OCI-LY1 (cell line): ENCODE measurements at regions not wholly inside any gene's neighbourhood (a gene's known extent, or its start where the extent isn't known, plus 50 kb on each side); places are given as distances from the start of the nearest gene placed in this dataset.

ENCODE experiments used
- H2AFZ ChIP-seq: fragments of 200-600 bp; sonication (generic), shearing (Covaris generic); 2 replicates; pipeline ENCODE4 v1.6.0; 2014; ENCODE audit warnings: antibody characterized with exemption, mild to moderate bottlenecking, low read length
- H3F3A ChIP-seq: fragments of 200-600 bp; sonication (generic), shearing (Covaris generic); 2 replicates; pipeline ENCODE4 v1.6.0; 2014; ENCODE audit warnings: mild to moderate bottlenecking, antibody characterized with exemption, low read length, moderate library complexity; ENCODE audit not compliant: insufficient read depth
- H3K27ac ChIP-seq: fragments of 200-600 bp; sonication (generic); 2 replicates; pipeline ENCODE4 v1.5.1; 2014; ENCODE audit warnings: low read length, mixed run types, mild to moderate bottlenecking, low read depth; ENCODE audit not compliant: poor library complexity, severe bottlenecking
- H3K27me3 ChIP-seq: fragments of 200-600 bp; sonication (generic); 2 replicates; pipeline ENCODE4 v1.6.0; 2014; ENCODE audit warnings: antibody characterized with exemption, mild to moderate bottlenecking, low read length, moderate library complexity; ENCODE audit not compliant: insufficient read depth
- H3K36me3 ChIP-seq: fragments of 200-600 bp; sonication (generic); 2 replicates; pipeline ENCODE4 v1.6.1; 2014; ENCODE audit warnings: mild to moderate bottlenecking, antibody characterized with exemption, low read length, moderate library complexity, mixed read lengths; ENCODE audit not compliant: insufficient read depth
- H3K4me1 ChIP-seq: fragments of 200-600 bp; sonication (generic); 2 replicates; pipeline ENCODE4 v1.5.1; 2014; ENCODE audit warnings: mild to moderate bottlenecking, low read length, moderate library complexity; ENCODE audit not compliant: insufficient read depth, severe bottlenecking
- H3K4me2 ChIP-seq: fragments of 200-600 bp; sonication (generic), shearing (Covaris generic); 2 replicates; pipeline ENCODE4 v1.6.1; 2014; ENCODE audit warnings: low read length
- H3K4me3 ChIP-seq: fragments of 200-600 bp; sonication (generic); 2 replicates; pipeline ENCODE4 v1.5.1; 2014; ENCODE audit warnings: low read length, low read depth, mild to moderate bottlenecking, mixed read lengths; ENCODE audit not compliant: poor library complexity, severe bottlenecking
- H3K79me2 ChIP-seq: fragments of 200-600 bp; shearing (Covaris generic); 2 replicates; pipeline ENCODE4 v1.6.1; 2016; ENCODE audit warnings: mixed run types, low read length, mixed read lengths; ENCODE audit not compliant: insufficient read depth
- H3K9ac ChIP-seq: fragments of 200-600 bp; sonication (generic), shearing (Covaris generic); 2 replicates; pipeline ENCODE4 v1.6.1; 2014; ENCODE audit warnings: mild to moderate bottlenecking, low read length, mixed read lengths
- H3K9me2 ChIP-seq: fragments of 200-600 bp; sonication (generic), shearing (Covaris generic); 2 replicates; pipeline ENCODE4 v1.6.1; 2014; ENCODE audit warnings: low read depth, mild to moderate bottlenecking, low read length, mixed read lengths
- H3K9me3 ChIP-seq: fragments of 200-600 bp; shearing (Covaris generic); 2 replicates; pipeline ENCODE4 v1.6.1; 2014; ENCODE audit warnings: low read length, mixed read lengths
- H4K20me1 ChIP-seq: fragments of 200-600 bp; sonication (generic), shearing (Covaris generic); 2 replicates; pipeline ENCODE4 v1.6.0; 2016; ENCODE audit warnings: mild to moderate bottlenecking, low read length; ENCODE audit not compliant: insufficient read depth
- CTCF ChIP-seq: fragments of 200-600 bp; sonication (generic), shearing (Covaris generic); IDR thresholded peaks from 2 replicates; pipeline ENCODE4 v1.5.1; 2017; ENCODE audit warnings: mild to moderate bottlenecking, antibody characterized with exemption, low read length, moderate library complexity, mixed read lengths
- EZH2 ChIP-seq: fragments of 200-600 bp; sonication (generic), shearing (Covaris generic); IDR thresholded peaks from 2 replicates; pipeline ENCODE4 v1.8.0; 2017; ENCODE audit warnings: borderline replicate concordance, mixed run types, mild to moderate bottlenecking, antibody characterized with exemption, low read length, moderate library complexity, mixed read lengths

- Histone ChIP-seq H3F3A (no peaks in the 10 kb centered on the region), H3K4me1 (no peaks in the 10 kb centered on the region), H3K27ac (no peak overlapping the region), H3K4me3 (no peak overlapping the region), H3K9me3 (no peaks in the 10 kb centered on the region), H3K9ac (no peak overlapping the region), H3K36me3 (no peaks in the 10 kb centered on the region), H4K20me1 (no peaks in the 10 kb centered on the region), H3K9me2 (no peaks in the 10 kb centered on the region), H3K4me2 (no peak overlapping the region), H3K27me3 (no peaks in the 10 kb centered on the region), H3K79me2 (no peaks in the 10 kb centered on the region), H2AFZ (no peak overlapping the region)
- TF ChIP-seq CTCF = no peak
- TF ChIP-seq EZH2 = no peak
Observed at GRCh38 chr13:91233291-91233690, 114.2 kb upstream of the MIR17HG start.

- Histone ChIP-seq H3K27me3 (no peaks in the 10 kb centered on the region), H2AFZ (no peak overlapping the region), H3K79me2 (no peaks in the 10 kb centered on the region), H3K9ac (no peak overlapping the region), H3K4me2 (no peak overlapping the region), H3F3A (no peaks in the 10 kb centered on the region), H3K27ac (no peak overlapping the region), H3K4me3 (no peak overlapping the region), H4K20me1 (no peaks in the 10 kb centered on the region), H3K4me1 (no peaks in the 10 kb centered on the region), H3K9me3 (no peaks in the 10 kb centered on the region), H3K9me2 (no peaks in the 10 kb centered on the region), H3K36me3 (no peaks in the 10 kb centered on the region)
- no peak for TF ChIP-seq EZH2
- no peak for TF ChIP-seq CTCF
Observed at GRCh38 chr13:91236182-91236581, 111.3 kb upstream of the MIR17HG start.

- H3K27ac ChIP-seq = no peak overlapping the region
- H3F3A ChIP-seq = no peaks in the 10 kb centered on the region
- no peaks in the 10 kb centered on the region for H3K36me3 ChIP-seq
- H3K9me2 ChIP-seq = no peaks in the 10 kb centered on the region
- H3K27me3 ChIP-seq = no peaks in the 10 kb centered on the region
- no peak overlapping the region for H3K4me3 ChIP-seq
- no peaks in the 10 kb centered on the region for H3K79me2 ChIP-seq
- H3K9me3 ChIP-seq = no peaks in the 10 kb centered on the region
- H3K9ac ChIP-seq = no peak overlapping the region
- no peaks in the 10 kb centered on the region for H3K4me1 ChIP-seq
- no peak overlapping the region for H2AFZ ChIP-seq
- no peak overlapping the region for H3K4me2 ChIP-seq
- TF ChIP-seq EZH2 (no peak), CTCF (no peak)
- H4K20me1 ChIP-seq = no peaks in the 10 kb centered on the region
Observed at GRCh38 chr13:91236921-91237320, 110.6 kb upstream of the MIR17HG start.
